ENCODE measurements at regions not wholly inside any gene's neighbourhood (a gene's known extent, or its start where the extent isn't known, plus 50 kb on each side); places are given as distances from the start of the nearest gene placed in this dataset.

DNA sequence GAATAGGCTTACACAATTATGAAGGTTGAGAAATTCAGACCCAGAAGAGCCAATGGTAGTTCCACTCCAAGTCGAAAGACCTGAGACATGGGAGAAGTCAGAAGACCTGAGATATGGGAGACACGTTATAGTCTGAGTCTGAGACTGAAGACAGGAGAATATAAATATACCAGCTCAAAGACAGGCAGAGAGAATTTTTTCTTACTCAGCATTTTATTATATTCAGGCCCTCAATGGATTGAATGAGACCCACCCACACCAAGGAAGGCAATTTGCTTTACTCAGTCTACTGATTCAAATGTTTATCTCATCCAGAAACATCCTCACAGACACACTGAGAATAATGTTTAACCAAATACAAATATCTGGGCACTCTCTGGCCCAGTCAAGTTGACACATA is 693.5 kb downstream of the HDGFL1 start:
- DNase-seq (ENCODE audit: low spot score) (no peak), FAIRE-seq (no peak), ATAC-seq (no peak)
- no TSS peak for BruUV-seq (replicated peaks)
- intact Hi-C loops (cut with micrococcal nuclease; ENCODE audit: unreplicated experiment) (no loop called here), in situ Hi-C loops (cut with HindIII; ENCODE audit: extremely low pct_ligation_motif_present, low pct_unique_long_range_greater_than_20kb) (no loop called here)
- no peak overlapping the region for H3K9ac ChIP-seq (ENCODE audit: insufficient read depth, low read depth, low read length)
- H3K79me2 ChIP-seq (ENCODE audit: insufficient read depth, low read length), result no peaks in the 10 kb centered on the region
- ChIA-PET CTCF (ENCODE audit: low intra/inter-chr PET ratio, low total read pairs) (no interaction called here), POLR2A (no interaction called here)
- H3K27me3 ChIP-seq (ENCODE audit: control insufficient read depth in 1 of 2, insufficient read depth in 2 of 2, low read length in 2 of 2), result no peaks in the 10 kb centered on the region
- H3K36me3 ChIP-seq (replicated peaks in 1 of 2; ENCODE audit: control insufficient read depth in 1 of 2, insufficient read depth in 2 of 2, low read length in 2 of 2), result no peaks in the 10 kb centered on the region
- H3K4me3 ChIP-seq (replicated peaks in 1 of 3; ENCODE audit: insufficient read depth in 1 of 3, low read depth in 2 of 3, low read length in 3 of 3), result no peak overlapping the region
- WGBS (ENCODE audit: low lambda C conversion rate), result 3% methylated on average over 2 of the region's 2 CpGs
- no peak overlapping the region for H3K27ac ChIP-seq (ENCODE audit: extremely low read length, insufficient read depth, low read length)
- peaks cover 84% of the 10 kb centered on the region for H3K9me3 ChIP-seq (ENCODE audit: low read length)
- no peak overlapping the region for H2AFZ ChIP-seq (ENCODE audit: low read length)
- H3K4me2 ChIP-seq (ENCODE audit: low read depth, low read length), result no peak overlapping the region
- H4K20me1 ChIP-seq (ENCODE audit: insufficient read depth, low read length), result no peaks in the 10 kb centered on the region
- TF ChIP-seq ZNF512 (CRISPR knock-in tag; IDR thresholded peaks at IDR 0.05), result no peak
- TF ChIP-seq MAFK (conservative IDR thresholded peaks at IDR 0.05 in 1 of 2, IDR thresholded peaks at IDR 0.05 in 1 of 2; ENCODE audit: low read length in 2 of 2), result peak; percentile 72 to 91
- TF ChIP-seq MAFF (IDR thresholded peaks at IDR 0.05; ENCODE audit: low read depth, low read length), result peak; percentile 77
- TF ChIP-seq KDM6A (CRISPR knock-in tag; IDR thresholded peaks at IDR 0.05; ENCODE audit: low read depth), result no peak
- H3K4me1 ChIP-seq (ENCODE audit: insufficient read depth, low read length), result no peaks in the 10 kb centered on the region

DNA sequence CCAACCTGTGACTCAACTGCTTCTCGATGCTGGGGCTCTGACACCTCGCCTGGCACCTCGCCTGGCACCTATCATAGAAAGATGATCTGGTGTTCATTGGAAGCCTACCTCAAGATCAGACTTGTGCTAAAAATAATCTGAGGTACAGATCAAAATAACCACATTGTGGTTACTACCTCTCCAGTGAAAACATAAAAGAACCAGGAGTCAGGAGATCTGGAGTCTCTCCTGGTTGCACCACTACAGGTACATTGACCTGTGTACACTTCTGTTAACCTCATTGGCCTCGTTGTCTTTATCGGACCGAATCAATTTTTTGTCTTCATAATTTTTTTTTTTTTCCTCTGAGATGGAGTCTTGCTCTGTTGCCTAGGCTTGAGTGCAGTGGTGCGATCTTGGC is 695.9 kb downstream of the HDGFL1 start:
- in situ Hi-C loops (cut with HindIII; ENCODE audit: extremely low pct_ligation_motif_present, low pct_unique_long_range_greater_than_20kb) (no loop called here), intact Hi-C loops (cut with micrococcal nuclease; ENCODE audit: unreplicated experiment) (no loop called here)
- Histone ChIP-seq H3K27me3 (ENCODE audit: control insufficient read depth in 1 of 2, insufficient read depth in 2 of 2, low read length in 2 of 2) (no peaks in the 10 kb centered on the region), H4K20me1 (ENCODE audit: insufficient read depth, low read length) (no peaks in the 10 kb centered on the region), H3K9ac (ENCODE audit: insufficient read depth, low read depth, low read length) (no peak overlapping the region), H3K9me3 (ENCODE audit: low read length) (peaks cover 89% of the 10 kb centered on the region), H3K79me2 (ENCODE audit: insufficient read depth, low read length) (no peaks in the 10 kb centered on the region), H3K36me3 (replicated peaks in 1 of 2; ENCODE audit: control insufficient read depth in 1 of 2, insufficient read depth in 2 of 2, low read length in 2 of 2) (no peaks in the 10 kb centered on the region), H3K4me2 (ENCODE audit: low read depth, low read length) (no peak overlapping the region), H3K27ac (ENCODE audit: extremely low read length, insufficient read depth, low read length) (no peak overlapping the region), H3K4me1 (ENCODE audit: insufficient read depth, low read length) (no peaks in the 10 kb centered on the region), H2AFZ (ENCODE audit: low read length) (no peak overlapping the region), H3K4me3 (replicated peaks in 1 of 3; ENCODE audit: insufficient read depth in 1 of 3, low read depth in 2 of 3, low read length in 3 of 3) (no peak overlapping the region)
- TF ChIP-seq ZNF740 (CRISPR knock-in tag; IDR thresholded peaks at IDR 0.05) (no peak), NFE2 (CRISPR knock-in tag; IDR thresholded peaks at IDR 0.05) (no peak), ADNP (CRISPR knock-in tag; IDR thresholded peaks at IDR 0.05) (no peak), ZBTB43 (CRISPR knock-in tag; conservative IDR thresholded peaks at IDR 0.05) (no peak), ZNF136 (CRISPR knock-in tag; IDR thresholded peaks at IDR 0.05; ENCODE audit: low read depth) (no peak), ZNF724P (CRISPR knock-in tag; IDR thresholded peaks at IDR 0.05; ENCODE audit: borderline replicate concordance) (no peak), MXD4 (CRISPR knock-in tag; IDR thresholded peaks at IDR 0.05) (no peak)
- BruUV-seq (replicated peaks), result no TSS peak
- CTCF ChIA-PET (ENCODE audit: low intra/inter-chr PET ratio, low total read pairs), result no interaction called here
- POLR2A ChIA-PET, result no interaction called here
- no peak for DNase-seq (ENCODE audit: low spot score)
- ATAC-seq, result no peak
- 25% methylated on average over 7 of the region's 7 CpGs for WGBS (ENCODE audit: low lambda C conversion rate)
- FAIRE-seq, result no peak

All from HepG2 (cell line).